Uterus (tissue), 2 donors: ENCODE measurements at regions not wholly inside any gene's neighbourhood (a gene's known extent, or its start where the extent isn't known, plus 50 kb on each side); places are given as distances from the start of the nearest gene placed in this dataset.

ENCODE experiments used
- POLR2A ChIP-seq, 2 donors: fragments of 450-650 bp; IDR thresholded peaks; one replicate each; pipeline ENCODE4 v1.6.1; 2016; ENCODE audit warnings: antibody characterized with exemption in 2 of 2, mild to moderate bottlenecking in 1 of 2, moderate library complexity in 1 of 2
- TF ChIP-seq, protein P1 (sequence below), 4 experiments: fragments of 200-600 bp in 2 of 4; fragments of 450-650 bp in 2 of 4; sonication (generic) in 2 of 4; IDR thresholded peaks; one replicate each; pipeline ENCODE4 v1.5.1; 2016 to 2019; ENCODE audit warnings: antibody characterized with exemption in 4 of 4, mild to moderate bottlenecking in 2 of 4, moderate library complexity in 1 of 4

DNA sequence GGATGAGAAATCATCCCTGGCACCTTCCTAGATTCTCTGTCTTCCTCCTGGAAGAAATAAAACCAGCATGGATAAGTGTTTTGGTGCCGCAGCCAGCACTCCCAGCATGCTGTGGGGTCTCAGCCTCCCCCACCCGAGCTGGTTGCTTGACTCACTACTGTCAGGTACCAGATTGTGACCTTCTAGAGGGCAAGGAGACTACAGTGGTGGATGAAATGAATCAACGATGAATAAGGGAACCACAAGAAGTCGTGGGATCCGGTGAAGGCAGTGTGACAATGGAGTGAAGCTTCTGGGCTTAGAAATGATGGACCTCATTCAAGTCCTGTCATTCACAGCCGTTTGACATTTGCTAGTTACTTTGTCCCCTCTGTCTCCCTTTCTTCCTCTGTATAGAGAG lies 50.2 kb upstream of the SLCO3A1 start:
- TF ChIP-seq POLR2A (IDR thresholded peaks at IDR 0.05), result no peak
- TF ChIP-seq, protein P1, sequence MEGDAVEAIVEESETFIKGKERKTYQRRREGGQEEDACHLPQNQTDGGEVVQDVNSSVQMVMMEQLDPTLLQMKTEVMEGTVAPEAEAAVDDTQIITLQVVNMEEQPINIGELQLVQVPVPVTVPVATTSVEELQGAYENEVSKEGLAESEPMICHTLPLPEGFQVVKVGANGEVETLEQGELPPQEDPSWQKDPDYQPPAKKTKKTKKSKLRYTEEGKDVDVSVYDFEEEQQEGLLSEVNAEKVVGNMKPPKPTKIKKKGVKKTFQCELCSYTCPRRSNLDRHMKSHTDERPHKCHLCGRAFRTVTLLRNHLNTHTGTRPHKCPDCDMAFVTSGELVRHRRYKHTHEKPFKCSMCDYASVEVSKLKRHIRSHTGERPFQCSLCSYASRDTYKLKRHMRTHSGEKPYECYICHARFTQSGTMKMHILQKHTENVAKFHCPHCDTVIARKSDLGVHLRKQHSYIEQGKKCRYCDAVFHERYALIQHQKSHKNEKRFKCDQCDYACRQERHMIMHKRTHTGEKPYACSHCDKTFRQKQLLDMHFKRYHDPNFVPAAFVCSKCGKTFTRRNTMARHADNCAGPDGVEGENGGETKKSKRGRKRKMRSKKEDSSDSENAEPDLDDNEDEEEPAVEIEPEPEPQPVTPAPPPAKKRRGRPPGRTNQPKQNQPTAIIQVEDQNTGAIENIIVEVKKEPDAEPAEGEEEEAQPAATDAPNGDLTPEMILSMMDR (IDR thresholded peaks at IDR 0.05), result no peak
